Pancreas (tissue), 10 donors: ENCODE measurements at regions not wholly inside any gene's neighbourhood (a gene's known extent, or its start where the extent isn't known, plus 50 kb on each side); places are given as distances from the start of the nearest gene placed in this dataset.
A peak's percentile ranks its signal among the peaks of the same experiment; 100 is the strongest.

Experiments used
- ATAC-seq, 4 donors: fragments of 200-7000 bp; cut with Tn5 transposase; one replicate each; pipeline versions ENCODE4 v1.8.0 to v1.9.1; 2020; ENCODE audit warnings: mild to moderate bottlenecking in 4 of 4, moderate library complexity in 4 of 4
- DNase-seq, 6 donors: peaks; one replicate each; pipeline ENCODE4 v3.0.0-alpha.2; 2020
- FAIRE-seq: peaks from 2 replicates; lab custom pipeline; 2012; peaks lifted over from hg19 to GRCh38; lab: Jason Lieb, UNC
- H3K27ac ChIP-seq, 4 donors: fragments of 200-600 bp; sonication (generic); 1 replicate in 3 of 4; 2 replicates in 1 of 4; pipeline versions ENCODE4 v1.5.0 to v1.8.0; 2020
- H3K27me3 ChIP-seq, 4 donors: fragments of 200-600 bp; one replicate each; pipeline ENCODE4 v1.8.0; 2021
- H3K36me3 ChIP-seq, 3 donors: fragments of 200-600 bp; sonication (generic) in 1 of 3; one replicate each; pipeline versions ENCODE4 v1.5.0 to v1.8.0; 2020 to 2021
- H3K4me1 ChIP-seq, 3 donors: fragments of 200-600 bp; one replicate each; pipeline ENCODE4 v1.8.0; 2021
- H3K4me3 ChIP-seq, 4 donors: fragments of 200-600 bp; sonication (generic) in 2 of 4; one replicate each; pipeline versions ENCODE4 v1.5.0 to v1.8.0; 2020 to 2021
- H3K9me3 ChIP-seq, 4 donors: fragments of 200-600 bp; one replicate each; pipeline ENCODE4 v1.8.0; 2021
- CTCF ChIP-seq, 4 donors: fragments of 200-600 bp; sonication (generic) in 3 of 4; IDR thresholded peaks; one replicate each; pipeline versions ENCODE4 v1.5.0 to v1.8.0; 2021; ENCODE audit warnings: antibody characterized with exemption in 4 of 4
- WGBS, 2 donors: extraction: QIAGEN DNeasy Blood & Tissue Kit; methylation state at CpG; one replicate each; pipeline ENCODE4 v1.1.7; 2013; 5-methylcytosine and 5-hydroxymethylcytosine counted together
- intact Hi-C, 3 donors: fragments of 100-400 bp; cut with DNase I; formaldehyde crosslinking; loops; one replicate each; pipeline versions ENCODE4 v1.11.1 to v1.14.2; 2022
- donor health status: healthy with polysubstance abuse.
- donor health status: DM: no; HTN: no; CAD: no; lungs with moderate emphysema.
- donor health status: DM: no; HTN: no; CAD: no.
- donor health status: control.
- donor health status: control.
- donor health status: Bipolar disorder and iron deficiency.
- donor health status: DM: yes; HTN: yes; CAD: no.
- donor health status: DM: no; HTN: no; CAD: no.
- donor health status: DM: no; HTN: no; CAD: no.
- donor health status: DM: yes; HTN: yes; CAD: no.

- no peaks in the 10 kb centered on the region for H3K36me3 ChIP-seq
- no peaks in the 10 kb centered on the region for H3K4me1 ChIP-seq
- 49 to 70% methylated on average over 2 of the region's 2 CpGs for WGBS, 2 donors
- no peak for TF ChIP-seq CTCF (IDR thresholded peaks at IDR 0.05)
- no peaks in the 10 kb centered on the region for H3K9me3 ChIP-seq
- no peak overlapping the region for H3K27ac ChIP-seq
- no peak overlapping the region for H3K4me3 ChIP-seq
- no peaks in the 10 kb centered on the region for H3K27me3 ChIP-seq
- DNase-seq (no peak), ATAC-seq (no peak), FAIRE-seq (no peak)
- intact Hi-C loops = no loop called here
These were observed 312.8 kb upstream of the EPHA5 start for GRCh38 chr4:65983061-65983460.

- DNase-seq = no peak
- 77 to 93% methylated on average over 2 of the region's 2 CpGs for WGBS, 2 donors
These were observed 306.0 kb upstream of the EPHA5 start for GRCh38 chr4:65976287-65976686.

GRCh38 chr4:65973186-65973585 lies 302.9 kb upstream of the EPHA5 start:
- H3K27me3 ChIP-seq = no peaks in the 10 kb centered on the region
- H3K4me3 ChIP-seq = no peak overlapping the region
- no peaks in the 10 kb centered on the region for H3K4me1 ChIP-seq
- TF ChIP-seq CTCF (IDR thresholded peaks at IDR 0.05) = no peak
- no peak for FAIRE-seq
- no peak for ATAC-seq
- WGBS, 2 donors = 59 to 64% methylated on average over 9 of the region's 9 CpGs
- no peaks in the 10 kb centered on the region for H3K9me3 ChIP-seq
- H3K27ac ChIP-seq = no peak overlapping the region
- H3K36me3 ChIP-seq = no peaks in the 10 kb centered on the region
- intact Hi-C loops = no loop called here
- no peak for DNase-seq

More at GRCh38 chr4:65976287-65976686, 306.0 kb upstream of the EPHA5 start:
- intact Hi-C loops = no loop called here
- FAIRE-seq (no peak), ATAC-seq (no peak)
- Histone ChIP-seq H3K4me3 (no peak overlapping the region), H3K4me1 (no peaks in the 10 kb centered on the region), H3K9me3 (no peaks in the 10 kb centered on the region), H3K27ac (no peak overlapping the region), H3K36me3 (no peaks in the 10 kb centered on the region), H3K27me3 (no peaks in the 10 kb centered on the region)
- no peak for TF ChIP-seq CTCF (IDR thresholded peaks at IDR 0.05)

GRCh38 chr4:65971686-65972085 lies 301.4 kb upstream of the EPHA5 start:
- H3K27ac ChIP-seq = no peak overlapping the region
- no peaks in the 10 kb centered on the region for H3K4me1 ChIP-seq
- no peak for ATAC-seq
- 52 to 57% methylated on average over 2 of the region's 2 CpGs for WGBS, 2 donors
- no peak overlapping the region for H3K4me3 ChIP-seq
- H3K9me3 ChIP-seq = no peaks in the 10 kb centered on the region
- FAIRE-seq = no peak
- DNase-seq = no peak
- no peaks in the 10 kb centered on the region for H3K36me3 ChIP-seq
- intact Hi-C loops = no loop called here
- no peak for TF ChIP-seq CTCF (IDR thresholded peaks at IDR 0.05)
- H3K27me3 ChIP-seq = no peaks in the 10 kb centered on the region

- no peaks in the 10 kb centered on the region for H3K36me3 ChIP-seq
- no peak overlapping the region for H3K4me3 ChIP-seq
- DNase-seq = no peak
- ATAC-seq = peak in 3 of 4 donors; percentile 29 to 65 (median 42)
- TF ChIP-seq CTCF (IDR thresholded peaks at IDR 0.05) = no peak
- H3K4me1 ChIP-seq = no peaks in the 10 kb centered on the region
- no peaks in the 10 kb centered on the region for H3K9me3 ChIP-seq
- WGBS, 2 donors = 29 to 37% methylated on average over 7 of the region's 7 CpGs
- intact Hi-C loops = no loop called here
- no peaks in the 10 kb centered on the region for H3K27me3 ChIP-seq
- H3K27ac ChIP-seq = no peak overlapping the region
- FAIRE-seq = no peak
These were observed 298.7 kb upstream of the EPHA5 start for GRCh38 chr4:65968831-65969558.
